Pancreas (tissue), 10 donors: ENCODE measurements at regions not wholly inside any gene's neighbourhood (a gene's known extent, or its start where the extent isn't known, plus 50 kb on each side); places are given as distances from the start of the nearest gene placed in this dataset.

Experiments
- ATAC-seq, 4 donors: fragments of 200-7000 bp; cut with Tn5 transposase; one replicate each; pipeline versions ENCODE4 v1.8.0 to v1.9.1; 2020; ENCODE audit warnings: mild to moderate bottlenecking in 4 of 4, moderate library complexity in 4 of 4
- DNase-seq, 6 donors: peaks; one replicate each; pipeline ENCODE4 v3.0.0-alpha.2; 2020
- FAIRE-seq: peaks from 2 replicates; lab custom pipeline; 2012; peaks lifted over from hg19 to GRCh38; lab: Jason Lieb, UNC
- H3K27ac ChIP-seq, 4 donors: fragments of 200-600 bp; sonication (generic); 1 replicate in 3 of 4; 2 replicates in 1 of 4; pipeline versions ENCODE4 v1.5.0 to v1.8.0; 2020
- H3K27me3 ChIP-seq, 4 donors: fragments of 200-600 bp; one replicate each; pipeline ENCODE4 v1.8.0; 2021
- H3K36me3 ChIP-seq, 3 donors: fragments of 200-600 bp; sonication (generic) in 1 of 3; one replicate each; pipeline versions ENCODE4 v1.5.0 to v1.8.0; 2020 to 2021
- H3K4me1 ChIP-seq, 3 donors: fragments of 200-600 bp; one replicate each; pipeline ENCODE4 v1.8.0; 2021
- H3K4me3 ChIP-seq, 4 donors: fragments of 200-600 bp; sonication (generic) in 2 of 4; one replicate each; pipeline versions ENCODE4 v1.5.0 to v1.8.0; 2020 to 2021
- H3K9me3 ChIP-seq, 4 donors: fragments of 200-600 bp; one replicate each; pipeline ENCODE4 v1.8.0; 2021
- CTCF ChIP-seq, 4 donors: fragments of 200-600 bp; sonication (generic) in 3 of 4; IDR thresholded peaks; one replicate each; pipeline versions ENCODE4 v1.5.0 to v1.8.0; 2021; ENCODE audit warnings: antibody characterized with exemption in 4 of 4
- WGBS, 2 donors: extraction: QIAGEN DNeasy Blood & Tissue Kit; methylation state at CpG; one replicate each; pipeline ENCODE4 v1.1.7; 2013; 5-methylcytosine and 5-hydroxymethylcytosine counted together
- intact Hi-C, 3 donors: fragments of 100-400 bp; cut with DNase I; formaldehyde crosslinking; loops; one replicate each; pipeline versions ENCODE4 v1.11.1 to v1.14.2; 2022
- donor health status: healthy with polysubstance abuse.
- donor health status: DM: no; HTN: no; CAD: no; lungs with moderate emphysema.
- donor health status: DM: no; HTN: no; CAD: no.
- donor health status: control.
- donor health status: control.
- donor health status: Bipolar disorder and iron deficiency.
- donor health status: DM: yes; HTN: yes; CAD: no.
- donor health status: DM: no; HTN: no; CAD: no.
- donor health status: DM: no; HTN: no; CAD: no.
- donor health status: DM: yes; HTN: yes; CAD: no.

- DNase-seq (peak in 1 of 6 donors; percentile 50), FAIRE-seq (no peak), ATAC-seq (peak in 2 of 4 donors; percentile 33 to 36)
- TF ChIP-seq CTCF (IDR thresholded peaks at IDR 0.05), result no peak
- peaks cover 12 to 17% (median 14%) of the 10 kb centered on the region in 3 donors for H3K4me1 ChIP-seq
- peak overlapping the region in 1 of 4 donors; percentile 16 for H3K4me3 ChIP-seq
- 11 to 13% methylated on average over 10 of the region's 10 CpGs for WGBS, 2 donors
- H3K27ac ChIP-seq, result peak overlapping the region in 3 of 4 donors; percentile 9 to 70 (median 66)
- intact Hi-C loops, result no loop called here
- no peaks in the 10 kb centered on the region for H3K27me3 ChIP-seq
- no peaks in the 10 kb centered on the region for H3K9me3 ChIP-seq
- H3K36me3 ChIP-seq, result no peaks in the 10 kb centered on the region
These were observed 167.9 kb upstream of the MAF start for GRCh38 chr16:79768276-79768970.

- ATAC-seq (peak in 3 of 4 donors; percentile 4 to 48 (median 39)), FAIRE-seq (peak; percentile 47), DNase-seq (peak in 2 of 6 donors; percentile 22 to 60)
- no peaks in the 10 kb centered on the region for H3K36me3 ChIP-seq
- H3K27me3 ChIP-seq, result no peaks in the 10 kb centered on the region
- intact Hi-C loops, result no loop called here
- H3K27ac ChIP-seq, result peak overlapping the region in 3 of 4 donors; percentile 9 to 70 (median 66)
- 41 to 43% methylated on average over 7 of the region's 7 CpGs for WGBS, 2 donors
- TF ChIP-seq CTCF (IDR thresholded peaks at IDR 0.05), result no peak
- no peaks in the 10 kb centered on the region for H3K9me3 ChIP-seq
- H3K4me1 ChIP-seq, result peaks cover 12 to 17% (median 14%) of the 10 kb centered on the region in 3 donors
- peak overlapping the region in 1 of 4 donors; percentile 16 for H3K4me3 ChIP-seq
These were observed 167.1 kb upstream of the MAF start for GRCh38 chr16:79767421-79768275.

- no peak for TF ChIP-seq CTCF (IDR thresholded peaks at IDR 0.05)
- ATAC-seq (no peak), DNase-seq (no peak), FAIRE-seq (no peak)
- Histone ChIP-seq H3K36me3 (no peaks in the 10 kb centered on the region), H3K27me3 (no peaks in the 10 kb centered on the region), H3K4me1 (peaks cover 12 to 17% (median 14%) of the 10 kb centered on the region in 3 donors), H3K27ac (no peak overlapping the region), H3K9me3 (no peaks in the 10 kb centered on the region), H3K4me3 (no peak overlapping the region)
- intact Hi-C loops, result no loop called here
- 48 to 55% methylated on average over 2 of the region's 2 CpGs for WGBS, 2 donors
These were observed 165.4 kb upstream of the MAF start for GRCh38 chr16:79765901-79766394.

GRCh38 chr16:79765431-79765830, 164.9 kb upstream of the MAF start:
- FAIRE-seq (no peak), DNase-seq (no peak), ATAC-seq (no peak)
- Histone ChIP-seq H3K4me3 (no peak overlapping the region), H3K27me3 (no peaks in the 10 kb centered on the region), H3K4me1 (peaks cover 12 to 17% (median 14%) of the 10 kb centered on the region in 3 donors), H3K36me3 (no peaks in the 10 kb centered on the region), H3K27ac (no peak overlapping the region), H3K9me3 (no peaks in the 10 kb centered on the region)
- TF ChIP-seq CTCF (IDR thresholded peaks at IDR 0.05), result no peak
- intact Hi-C loops, result no loop called here
- WGBS, 2 donors, result 35 to 55% methylated on average over 1 of the region's 1 CpG
